ENCODE measurements at regions not wholly inside any gene's neighbourhood (a gene's known extent, or its start where the extent isn't known, plus 50 kb on each side); places are given as distances from the start of the nearest gene placed in this dataset.

GRCh38 chr2:194999771-195000170 is 657.3 kb upstream of the SLC39A10 start:
- no peaks in the 10 kb centered on the region for H3K9me3 ChIP-seq (ENCODE audit: insufficient read depth, low read depth)
- ChIA-PET CTCF (no interaction called here), POLR2A (ENCODE audit: unreplicated experiment) (no interaction called here)
- intact Hi-C loops (cut with micrococcal nuclease; ENCODE audit: unreplicated experiment), result no loop called here
- H3K36me3 ChIP-seq (ENCODE audit: low read depth), result no peaks in the 10 kb centered on the region
- H3K9me2 ChIP-seq (ENCODE audit: insufficient read depth), result no peaks in the 10 kb centered on the region
- no peaks in the 10 kb centered on the region for H4K20me1 ChIP-seq (ENCODE audit: insufficient read depth)
- TF ChIP-seq CTCF (conservative IDR thresholded peaks at IDR 0.05) (no peak), EZH2 (IDR thresholded peaks at IDR 0.05; ENCODE audit: low read depth) (no peak)
- no peak overlapping the region for H3K4me3 ChIP-seq
- H3K4me1 ChIP-seq (replicated peaks; ENCODE audit: insufficient read depth), result no peaks in the 10 kb centered on the region
- no peaks in the 10 kb centered on the region for H3K79me2 ChIP-seq (ENCODE audit: low read depth)
- no peak for DNase-seq
- no peak overlapping the region for H3K4me2 ChIP-seq
- H2AFZ ChIP-seq, result no peak overlapping the region
- H3K27me3 ChIP-seq (ENCODE audit: insufficient read depth, low read depth), result no peaks in the 10 kb centered on the region
- H3F3A ChIP-seq (ENCODE audit: insufficient read depth, low read depth), result no peaks in the 10 kb centered on the region
- BruUV-seq (replicated peaks), result no TSS peak
- no peak overlapping the region for H3K27ac ChIP-seq

- no peak overlapping the region for H3K27ac ChIP-seq
These were observed 664.4 kb upstream of the SLC39A10 start for GRCh38 chr2:194992648-194993047.

GRCh38 chr2:194985258-194985657 is 671.8 kb upstream of the SLC39A10 start:
- Histone ChIP-seq H3K79me2 (ENCODE audit: low read depth) (no peaks in the 10 kb centered on the region), H3K4me2 (no peak overlapping the region), H3K27ac (no peak overlapping the region), H2AFZ (no peak overlapping the region), H3K4me3 (no peak overlapping the region), H3K9me3 (ENCODE audit: insufficient read depth, low read depth) (no peaks in the 10 kb centered on the region), H3F3A (ENCODE audit: insufficient read depth, low read depth) (no peaks in the 10 kb centered on the region), H3K4me1 (replicated peaks; ENCODE audit: insufficient read depth) (no peaks in the 10 kb centered on the region), H3K36me3 (ENCODE audit: low read depth) (no peaks in the 10 kb centered on the region), H3K27me3 (ENCODE audit: insufficient read depth, low read depth) (no peaks in the 10 kb centered on the region), H4K20me1 (ENCODE audit: insufficient read depth) (no peaks in the 10 kb centered on the region), H3K9me2 (ENCODE audit: insufficient read depth) (no peaks in the 10 kb centered on the region)
- ChIA-PET POLR2A (ENCODE audit: unreplicated experiment) (no interaction called here), CTCF (no interaction called here)
- no peak for TF ChIP-seq CTCF (conservative IDR thresholded peaks at IDR 0.05)
- intact Hi-C loops (cut with micrococcal nuclease; ENCODE audit: unreplicated experiment), result no loop called here
- DNase-seq, result no peak
- no TSS peak for BruUV-seq (replicated peaks)

More at GRCh38 chr2:194992648-194993047, 664.4 kb upstream of the SLC39A10 start:
- Histone ChIP-seq H3F3A (ENCODE audit: insufficient read depth, low read depth) (no peaks in the 10 kb centered on the region), H3K79me2 (ENCODE audit: low read depth) (no peaks in the 10 kb centered on the region), H3K36me3 (ENCODE audit: low read depth) (no peaks in the 10 kb centered on the region), H3K4me1 (replicated peaks; ENCODE audit: insufficient read depth) (no peaks in the 10 kb centered on the region), H3K4me3 (no peak overlapping the region), H2AFZ (no peak overlapping the region), H4K20me1 (ENCODE audit: insufficient read depth) (no peaks in the 10 kb centered on the region), H3K4me2 (no peak overlapping the region), H3K9me2 (ENCODE audit: insufficient read depth) (no peaks in the 10 kb centered on the region), H3K9me3 (ENCODE audit: insufficient read depth, low read depth) (no peaks in the 10 kb centered on the region), H3K27me3 (ENCODE audit: insufficient read depth, low read depth) (no peaks in the 10 kb centered on the region)
- CTCF ChIA-PET, result no interaction called here
- POLR2A ChIA-PET (ENCODE audit: unreplicated experiment), result no interaction called here
- no peak for DNase-seq
- TF ChIP-seq CTCF (conservative IDR thresholded peaks at IDR 0.05) (no peak), EZH2 (IDR thresholded peaks at IDR 0.05; ENCODE audit: low read depth) (no peak)
- intact Hi-C loops (cut with micrococcal nuclease; ENCODE audit: unreplicated experiment), result no loop called here
- no TSS peak for BruUV-seq (replicated peaks)

All from PC-9 (cell line).